HEK293T (cell line): ENCODE measurements at regions not wholly inside any gene's neighbourhood (a gene's known extent, or its start where the extent isn't known, plus 50 kb on each side); places are given as distances from the start of the nearest gene placed in this dataset.

ENCODE experiments used
- ARNT ChIP-seq: fragments of 450-650 bp; IDR thresholded peaks from 2 replicates; pipeline ENCODE4 v1.6.1; 2017; ENCODE audit warnings: mild to moderate bottlenecking
- BHLHE40 ChIP-seq: fragments of 450-650 bp; IDR thresholded peaks from 2 replicates; pipeline ENCODE4 v1.6.1; 2016; ENCODE audit warnings: mild to moderate bottlenecking, moderate library complexity, borderline replicate concordance
- FOXA1 ChIP-seq: fragments of 450-650 bp; IDR thresholded peaks from 2 replicates; pipeline ENCODE4 v1.6.1; 2016; ENCODE audit warnings: mild to moderate bottlenecking
- HDGF ChIP-seq: fragments of 450-650 bp; IDR thresholded peaks from 2 replicates; pipeline ENCODE4 v1.6.1; 2017; ENCODE audit warnings: antibody characterized with exemption, borderline replicate concordance
- PKNOX1 ChIP-seq: fragments of 450-650 bp; IDR thresholded peaks from 2 replicates; pipeline ENCODE4 v1.6.1; 2016
- SP1 ChIP-seq: fragments of 450-650 bp; IDR thresholded peaks from 2 replicates; pipeline ENCODE4 v1.6.1; 2017
- SUZ12 ChIP-seq: fragments of 450-650 bp; IDR thresholded peaks from 2 replicates; pipeline ENCODE4 v1.6.1; 2016; ENCODE audit warnings: mild to moderate bottlenecking

DNA sequence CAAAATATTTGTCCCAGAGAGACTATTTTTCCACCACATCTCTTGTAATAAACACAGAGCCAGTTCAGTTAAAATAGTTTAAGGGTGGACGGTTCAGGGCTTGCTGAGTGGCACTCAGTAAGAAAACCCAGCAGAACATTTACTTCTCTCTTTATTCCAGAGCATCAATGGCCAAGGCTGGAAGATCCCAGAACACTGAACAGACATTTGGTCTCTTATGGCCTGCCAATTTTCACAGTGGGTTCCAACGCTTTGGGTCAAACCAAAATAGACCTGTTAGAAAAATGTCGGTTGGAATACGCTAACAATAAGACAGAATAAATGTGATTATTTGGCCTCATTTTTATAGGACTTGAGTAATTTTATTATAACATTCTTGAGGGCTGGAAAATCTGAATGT, 580.3 kb upstream of the TMEFF2 start:
- TF ChIP-seq HDGF (no peak), SP1 (no peak), BHLHE40 (no peak), ARNT (no peak), PKNOX1 (no peak), FOXA1 (no peak), SUZ12 (no peak)
